D721Med (cell line): ENCODE measurements at regions not wholly inside any gene's neighbourhood (a gene's known extent, or its start where the extent isn't known, plus 50 kb on each side); places are given as distances from the start of the nearest gene placed in this dataset.
A peak's percentile ranks its signal among the peaks of the same experiment; 100 is the strongest.

ENCODE experiments used
- DNase-seq: peaks from one replicate; pipeline ENCODE4 v3.0.0; 2011; ENCODE audit warnings: low spot score; ENCODE audit not compliant: insufficient read length
- FAIRE-seq: peaks from 2 replicates; lab custom pipeline; 2011; peaks lifted over from hg19 to GRCh38; lab: Jason Lieb, UNC
- TF ChIP-seq, protein P1 (sequence below): IDR thresholded peaks from 2 replicates; pipeline ENCODE4 v1.5.1; 2012; ENCODE audit warnings: mild to moderate bottlenecking, control low read depth; ENCODE audit not compliant: insufficient read depth; ENCODE audit errors: missing control alignments

DNA sequence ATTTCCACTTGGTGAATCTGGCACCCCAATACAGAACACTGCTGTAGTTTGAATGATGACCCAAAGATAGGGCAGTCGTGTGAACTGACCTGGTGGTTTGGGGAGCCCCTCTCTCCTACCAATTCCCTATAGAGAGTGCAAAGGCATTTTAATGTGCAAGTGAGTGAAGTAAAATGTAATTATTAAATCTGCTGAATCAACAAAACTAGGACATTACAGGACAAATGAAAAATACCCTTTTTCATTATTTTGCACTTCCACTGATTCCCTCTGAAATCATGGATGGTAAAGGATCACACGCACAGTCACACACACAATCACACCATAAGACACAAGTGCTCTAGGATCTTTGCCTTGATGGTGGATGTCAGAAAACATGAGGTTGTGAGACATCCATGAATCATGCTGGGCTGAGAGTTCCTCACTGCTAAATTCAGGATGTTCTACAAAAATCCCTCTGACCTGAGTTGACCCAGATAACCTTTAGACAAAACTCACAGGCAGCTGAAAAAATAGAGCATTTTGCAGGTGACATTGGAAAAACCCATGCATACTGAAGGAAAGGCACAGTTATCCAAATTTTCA is 197.4 kb downstream of the FBXO15 start:
- TF ChIP-seq, protein P1, sequence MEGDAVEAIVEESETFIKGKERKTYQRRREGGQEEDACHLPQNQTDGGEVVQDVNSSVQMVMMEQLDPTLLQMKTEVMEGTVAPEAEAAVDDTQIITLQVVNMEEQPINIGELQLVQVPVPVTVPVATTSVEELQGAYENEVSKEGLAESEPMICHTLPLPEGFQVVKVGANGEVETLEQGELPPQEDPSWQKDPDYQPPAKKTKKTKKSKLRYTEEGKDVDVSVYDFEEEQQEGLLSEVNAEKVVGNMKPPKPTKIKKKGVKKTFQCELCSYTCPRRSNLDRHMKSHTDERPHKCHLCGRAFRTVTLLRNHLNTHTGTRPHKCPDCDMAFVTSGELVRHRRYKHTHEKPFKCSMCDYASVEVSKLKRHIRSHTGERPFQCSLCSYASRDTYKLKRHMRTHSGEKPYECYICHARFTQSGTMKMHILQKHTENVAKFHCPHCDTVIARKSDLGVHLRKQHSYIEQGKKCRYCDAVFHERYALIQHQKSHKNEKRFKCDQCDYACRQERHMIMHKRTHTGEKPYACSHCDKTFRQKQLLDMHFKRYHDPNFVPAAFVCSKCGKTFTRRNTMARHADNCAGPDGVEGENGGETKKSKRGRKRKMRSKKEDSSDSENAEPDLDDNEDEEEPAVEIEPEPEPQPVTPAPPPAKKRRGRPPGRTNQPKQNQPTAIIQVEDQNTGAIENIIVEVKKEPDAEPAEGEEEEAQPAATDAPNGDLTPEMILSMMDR: no peak
- peak; percentile 90 for FAIRE-seq
- no peak for DNase-seq

DNA sequence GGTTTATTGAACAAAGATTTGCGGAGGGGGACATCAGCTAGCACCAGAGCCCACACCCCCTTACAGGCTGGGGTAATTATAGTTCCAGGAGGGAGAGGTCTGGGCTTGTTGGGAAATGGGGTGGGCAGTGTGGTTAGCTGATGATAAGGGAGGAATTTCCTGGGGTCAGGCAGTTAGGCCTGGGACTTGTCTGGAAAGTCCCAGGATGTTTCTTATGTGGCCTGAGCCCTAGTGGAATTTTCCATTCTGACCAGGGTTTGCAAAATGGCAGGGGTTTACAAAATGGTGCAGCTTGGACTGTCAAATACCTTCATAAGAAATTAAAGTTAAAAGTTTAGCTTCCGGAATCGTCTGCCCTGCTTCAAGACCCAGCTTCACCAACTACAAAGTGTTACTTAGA is 199.1 kb downstream of the FBXO15 start:
- TF ChIP-seq, protein P1: no peak
- FAIRE-seq: no peak

DNA sequence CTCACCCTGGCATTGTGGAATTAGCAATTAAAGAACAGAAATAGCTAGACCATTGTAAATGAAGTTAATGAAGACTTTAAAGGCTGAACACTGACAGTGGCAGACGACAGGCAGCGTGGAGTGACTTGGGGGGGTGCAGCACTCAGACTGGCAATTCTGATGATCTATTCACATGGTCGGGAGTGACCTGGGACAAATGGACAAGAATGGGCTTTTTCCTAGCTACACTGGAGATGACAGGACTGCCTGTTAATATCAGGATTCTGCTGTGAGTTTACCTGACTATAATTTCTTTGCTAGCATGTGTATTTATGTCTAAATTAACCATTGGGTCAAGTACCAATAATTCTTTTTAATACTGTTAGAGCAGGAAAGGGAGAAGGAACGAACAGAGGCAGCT is 199.6 kb downstream of the FBXO15 start:
- DNase-seq: no peak
- TF ChIP-seq, protein P1: no peak
- peak; percentile 66 for FAIRE-seq

More for the DNA sequence above, 199.1 kb downstream of the FBXO15 start:
- no peak for DNase-seq

- FAIRE-seq: peak; percentile 76
- DNase-seq: no peak
- TF ChIP-seq, protein P1: no peak
Observed at GRCh38 chr18:73947180-73947921, 200.3 kb downstream of the FBXO15 start.

DNA sequence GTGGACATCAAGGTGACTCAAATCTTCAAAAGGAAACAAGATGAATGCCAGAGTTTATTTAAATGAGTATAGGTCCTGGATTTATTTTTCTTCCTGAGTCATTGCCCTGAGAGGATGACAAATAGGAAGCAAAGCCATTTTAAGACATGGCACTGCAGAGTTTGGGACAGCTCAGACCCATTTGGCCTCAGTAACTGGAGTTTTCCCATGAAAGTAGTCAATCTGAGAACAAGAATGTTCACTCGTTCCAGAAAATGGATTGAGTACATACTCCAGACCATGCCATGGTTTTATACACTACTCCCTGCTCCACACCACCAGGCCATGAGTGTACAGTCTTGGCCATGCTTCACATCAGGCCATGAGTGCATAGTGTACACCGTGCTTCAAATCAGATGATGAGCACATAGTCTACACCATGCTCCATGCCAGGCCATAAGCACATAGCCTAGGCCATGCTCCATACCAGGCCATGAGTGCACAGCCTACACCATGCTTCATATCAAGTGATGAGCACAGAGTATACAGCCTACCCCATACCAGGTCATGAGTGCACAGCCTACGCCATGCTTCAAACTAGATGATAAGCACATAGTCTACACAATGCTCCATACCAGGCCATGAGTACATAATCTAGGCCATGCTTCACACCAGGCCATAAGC is 202.4 kb downstream of the FBXO15 start:
- FAIRE-seq (peak; percentile 81), DNase-seq (no peak)
- TF ChIP-seq, protein P1: no peak

DNA sequence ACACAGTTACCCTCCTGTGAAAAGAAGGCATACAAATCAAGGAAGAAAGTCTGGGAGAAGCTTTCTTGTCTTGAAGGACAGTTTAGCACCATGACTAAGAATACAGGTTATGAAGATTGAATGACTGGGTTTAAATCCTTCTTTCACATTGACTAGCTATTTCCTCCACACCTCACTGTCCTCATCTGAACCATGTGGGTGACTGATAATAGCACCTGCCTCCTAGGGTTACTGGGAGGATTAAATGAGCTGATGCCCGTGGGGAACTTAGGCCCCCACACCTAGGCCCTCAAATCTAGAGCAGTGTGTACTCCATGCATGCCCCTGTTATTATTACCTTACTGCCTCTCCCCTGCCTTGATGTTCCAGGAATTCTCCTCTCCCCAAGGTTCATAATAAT is 202.9 kb downstream of the FBXO15 start:
- DNase-seq (no peak), FAIRE-seq (no peak)
- TF ChIP-seq, protein P1: no peak
